ENCODE measurements at regions not wholly inside any gene's neighbourhood (a gene's known extent, or its start where the extent isn't known, plus 50 kb on each side); places are given as distances from the start of the nearest gene placed in this dataset.

GRCh38 chr11:92829671-92830070 is 139.8 kb upstream of the MTNR1B start:
- no peaks in the 10 kb centered on the region for H3K36me3 ChIP-seq (ENCODE audit: control insufficient read depth in 5 of 5, insufficient read depth in 5 of 5, low read length in 5 of 5)
- no peaks in the 10 kb centered on the region for H3K27me3 ChIP-seq (ENCODE audit: control insufficient read depth in 5 of 5, insufficient read depth in 4 of 5, low read length in 5 of 5)
- no peak overlapping the region for H3K27ac ChIP-seq (ENCODE audit: low read depth, low read length)
- no peak overlapping the region for H3K4me3 ChIP-seq (ENCODE audit: low read depth in 1 of 5, low read length in 5 of 5)
- no peaks in the 10 kb centered on the region for H3K9me3 ChIP-seq (ENCODE audit: control insufficient read depth in 5 of 5, low read length in 5 of 5)
- H3K9ac ChIP-seq (ENCODE audit: low read length in 5 of 5), result no peak overlapping the region
- no peaks in the 10 kb centered on the region for H3K4me1 ChIP-seq (ENCODE audit: control insufficient read depth in 5 of 5, insufficient read depth in 5 of 5, low read length in 5 of 5)

- no peaks in the 10 kb centered on the region for H3K36me3 ChIP-seq (ENCODE audit: control insufficient read depth in 5 of 5, insufficient read depth in 5 of 5, low read length in 5 of 5)
- H3K4me3 ChIP-seq (ENCODE audit: low read depth in 1 of 5, low read length in 5 of 5), result no peak overlapping the region
- no peaks in the 10 kb centered on the region for H3K27me3 ChIP-seq (ENCODE audit: control insufficient read depth in 5 of 5, insufficient read depth in 4 of 5, low read length in 5 of 5)
These were observed 138.9 kb upstream of the MTNR1B start for GRCh38 chr11:92830377-92831155.

GRCh38 chr11:92834296-92835020 is 135.0 kb upstream of the MTNR1B start:
- Histone ChIP-seq H3K9me3 (ENCODE audit: control insufficient read depth in 5 of 5, low read length in 5 of 5) (no peaks in the 10 kb centered on the region), H3K4me1 (ENCODE audit: control insufficient read depth in 5 of 5, insufficient read depth in 5 of 5, low read length in 5 of 5) (peaks cover 0 to 5% (median 2%) of the 10 kb centered on the region in 5 donors), H3K27ac (ENCODE audit: low read depth, low read length) (no peak overlapping the region), H3K36me3 (ENCODE audit: control insufficient read depth in 5 of 5, insufficient read depth in 5 of 5, low read length in 5 of 5) (no peaks in the 10 kb centered on the region), H3K4me3 (ENCODE audit: low read depth in 1 of 5, low read length in 5 of 5) (no peak overlapping the region), H3K9ac (ENCODE audit: low read length in 5 of 5) (no peak overlapping the region), H3K27me3 (ENCODE audit: control insufficient read depth in 5 of 5, insufficient read depth in 4 of 5, low read length in 5 of 5) (no peaks in the 10 kb centered on the region)

More at GRCh38 chr11:92830377-92831155, 138.9 kb upstream of the MTNR1B start:
- H3K27ac ChIP-seq (ENCODE audit: low read depth, low read length), result no peak overlapping the region
- H3K9ac ChIP-seq (ENCODE audit: low read length in 5 of 5), result no peak overlapping the region
- H3K9me3 ChIP-seq (ENCODE audit: control insufficient read depth in 5 of 5, low read length in 5 of 5), result no peaks in the 10 kb centered on the region
- H3K4me1 ChIP-seq (ENCODE audit: control insufficient read depth in 5 of 5, insufficient read depth in 5 of 5, low read length in 5 of 5), result no peaks in the 10 kb centered on the region

GRCh38 chr11:92837595-92837994 is 131.9 kb upstream of the MTNR1B start:
- Histone ChIP-seq H3K4me3 (ENCODE audit: low read depth in 1 of 5, low read length in 5 of 5) (no peak overlapping the region), H3K9ac (ENCODE audit: low read length in 5 of 5) (no peak overlapping the region), H3K9me3 (ENCODE audit: control insufficient read depth in 5 of 5, low read length in 5 of 5) (no peaks in the 10 kb centered on the region), H3K27me3 (ENCODE audit: control insufficient read depth in 5 of 5, insufficient read depth in 4 of 5, low read length in 5 of 5) (no peaks in the 10 kb centered on the region), H3K27ac (ENCODE audit: low read depth, low read length) (no peak overlapping the region), H3K4me1 (ENCODE audit: control insufficient read depth in 5 of 5, insufficient read depth in 5 of 5, low read length in 5 of 5) (peaks cover 0 to 9% (median 3%) of the 10 kb centered on the region in 5 donors), H3K36me3 (ENCODE audit: control insufficient read depth in 5 of 5, insufficient read depth in 5 of 5, low read length in 5 of 5) (no peaks in the 10 kb centered on the region)

- H3K9ac ChIP-seq (ENCODE audit: low read length in 5 of 5), result no peak overlapping the region
- H3K27ac ChIP-seq (ENCODE audit: low read depth, low read length), result no peak overlapping the region
- peaks cover 0 to 9% (median 3%) of the 10 kb centered on the region in 5 donors for H3K4me1 ChIP-seq (ENCODE audit: control insufficient read depth in 5 of 5, insufficient read depth in 5 of 5, low read length in 5 of 5)
- H3K9me3 ChIP-seq (ENCODE audit: control insufficient read depth in 5 of 5, low read length in 5 of 5), result no peaks in the 10 kb centered on the region
- H3K36me3 ChIP-seq (ENCODE audit: control insufficient read depth in 5 of 5, insufficient read depth in 5 of 5, low read length in 5 of 5), result no peaks in the 10 kb centered on the region
- H3K27me3 ChIP-seq (ENCODE audit: control insufficient read depth in 5 of 5, insufficient read depth in 4 of 5, low read length in 5 of 5), result no peaks in the 10 kb centered on the region
- no peak overlapping the region for H3K4me3 ChIP-seq (ENCODE audit: low read depth in 1 of 5, low read length in 5 of 5)
These were observed 130.6 kb upstream of the MTNR1B start for GRCh38 chr11:92838759-92839310.

- Histone ChIP-seq H3K4me1 (ENCODE audit: control insufficient read depth in 5 of 5, insufficient read depth in 5 of 5, low read length in 5 of 5) (peaks cover 0 to 9% (median 3%) of the 10 kb centered on the region in 5 donors), H3K9me3 (ENCODE audit: control insufficient read depth in 5 of 5, low read length in 5 of 5) (no peaks in the 10 kb centered on the region), H3K27ac (ENCODE audit: low read depth, low read length) (no peak overlapping the region), H3K9ac (ENCODE audit: low read length in 5 of 5) (no peak overlapping the region), H3K27me3 (ENCODE audit: control insufficient read depth in 5 of 5, insufficient read depth in 4 of 5, low read length in 5 of 5) (no peaks in the 10 kb centered on the region), H3K36me3 (ENCODE audit: control insufficient read depth in 5 of 5, insufficient read depth in 5 of 5, low read length in 5 of 5) (peaks cover 0 to 2% (median 0%) of the 10 kb centered on the region in 5 donors), H3K4me3 (ENCODE audit: low read depth in 1 of 5, low read length in 5 of 5) (no peak overlapping the region)
These were observed 130.0 kb upstream of the MTNR1B start for GRCh38 chr11:92839450-92839849.

- Histone ChIP-seq H3K4me3 (ENCODE audit: low read depth in 1 of 5, low read length in 5 of 5) (no peak overlapping the region), H3K4me1 (ENCODE audit: control insufficient read depth in 5 of 5, insufficient read depth in 5 of 5, low read length in 5 of 5) (peaks cover 0 to 9% (median 3%) of the 10 kb centered on the region in 5 donors), H3K9ac (ENCODE audit: low read length in 5 of 5) (no peak overlapping the region), H3K27me3 (ENCODE audit: control insufficient read depth in 5 of 5, insufficient read depth in 4 of 5, low read length in 5 of 5) (no peaks in the 10 kb centered on the region), H3K9me3 (ENCODE audit: control insufficient read depth in 5 of 5, low read length in 5 of 5) (no peaks in the 10 kb centered on the region), H3K27ac (ENCODE audit: low read depth, low read length) (no peak overlapping the region), H3K36me3 (ENCODE audit: control insufficient read depth in 5 of 5, insufficient read depth in 5 of 5, low read length in 5 of 5) (peaks cover 0 to 2% (median 0%) of the 10 kb centered on the region in 5 donors)
These were observed 127.7 kb upstream of the MTNR1B start for GRCh38 chr11:92841719-92842118.

GRCh38 chr11:92843455-92843854 is 126.0 kb upstream of the MTNR1B start:
- H3K9me3 ChIP-seq (ENCODE audit: control insufficient read depth in 5 of 5, low read length in 5 of 5), result no peaks in the 10 kb centered on the region
- H3K4me1 ChIP-seq (ENCODE audit: control insufficient read depth in 5 of 5, insufficient read depth in 5 of 5, low read length in 5 of 5), result peaks cover 0 to 9% (median 3%) of the 10 kb centered on the region in 5 donors
- no peak overlapping the region for H3K27ac ChIP-seq (ENCODE audit: low read depth, low read length)
- H3K27me3 ChIP-seq (ENCODE audit: control insufficient read depth in 5 of 5, insufficient read depth in 4 of 5, low read length in 5 of 5), result no peaks in the 10 kb centered on the region
- no peak overlapping the region for H3K4me3 ChIP-seq (ENCODE audit: low read depth in 1 of 5, low read length in 5 of 5)
- H3K9ac ChIP-seq (ENCODE audit: low read length in 5 of 5), result no peak overlapping the region
- H3K36me3 ChIP-seq (ENCODE audit: control insufficient read depth in 5 of 5, insufficient read depth in 5 of 5, low read length in 5 of 5), result peaks cover 0 to 2% (median 0%) of the 10 kb centered on the region in 5 donors

- H3K27ac ChIP-seq (ENCODE audit: low read depth, low read length), result no peak overlapping the region
- H3K9me3 ChIP-seq (ENCODE audit: control insufficient read depth in 5 of 5, low read length in 5 of 5), result no peaks in the 10 kb centered on the region
- no peak overlapping the region for H3K9ac ChIP-seq (ENCODE audit: low read length in 5 of 5)
- peaks cover 0 to 2% (median 0%) of the 10 kb centered on the region in 5 donors for H3K36me3 ChIP-seq (ENCODE audit: control insufficient read depth in 5 of 5, insufficient read depth in 5 of 5, low read length in 5 of 5)
- no peak overlapping the region for H3K4me3 ChIP-seq (ENCODE audit: low read depth in 1 of 5, low read length in 5 of 5)
- peaks cover 0 to 7% (median 3%) of the 10 kb centered on the region in 5 donors for H3K4me1 ChIP-seq (ENCODE audit: control insufficient read depth in 5 of 5, insufficient read depth in 5 of 5, low read length in 5 of 5)
- no peaks in the 10 kb centered on the region for H3K27me3 ChIP-seq (ENCODE audit: control insufficient read depth in 5 of 5, insufficient read depth in 4 of 5, low read length in 5 of 5)
These were observed 125.3 kb upstream of the MTNR1B start for GRCh38 chr11:92844197-92844596.

- Histone ChIP-seq H3K27me3 (ENCODE audit: control insufficient read depth in 5 of 5, insufficient read depth in 4 of 5, low read length in 5 of 5) (no peaks in the 10 kb centered on the region), H3K4me3 (ENCODE audit: low read depth in 1 of 5, low read length in 5 of 5) (no peak overlapping the region), H3K36me3 (ENCODE audit: control insufficient read depth in 5 of 5, insufficient read depth in 5 of 5, low read length in 5 of 5) (peaks cover 0 to 2% (median 0%) of the 10 kb centered on the region in 5 donors), H3K27ac (ENCODE audit: low read depth, low read length) (no peak overlapping the region), H3K9ac (ENCODE audit: low read length in 5 of 5) (no peak overlapping the region), H3K4me1 (ENCODE audit: control insufficient read depth in 5 of 5, insufficient read depth in 5 of 5, low read length in 5 of 5) (no peaks in the 10 kb centered on the region), H3K9me3 (ENCODE audit: control insufficient read depth in 5 of 5, low read length in 5 of 5) (no peaks in the 10 kb centered on the region)
These were observed 124.1 kb upstream of the MTNR1B start for GRCh38 chr11:92845390-92845789.
